Tibial nerve (tissue), 4 donors: ENCODE measurements at regions not wholly inside any gene's neighbourhood (a gene's known extent, or its start where the extent isn't known, plus 50 kb on each side); places are given as distances from the start of the nearest gene placed in this dataset.

Experiments
- CTCF ChIP-seq, 5 experiments: fragments of 200-600 bp in 3 of 5; fragments of 450-650 bp in 2 of 5; sonication (generic) in 3 of 5; IDR thresholded peaks; one replicate each; pipeline ENCODE4 v1.5.1; 2016 to 2019; ENCODE audit warnings: antibody characterized with exemption in 5 of 5, mild to moderate bottlenecking in 3 of 5, moderate library complexity in 2 of 5
- EP300 ChIP-seq, 2 donors: sonication (generic); formaldehyde crosslinking; IDR thresholded peaks; one replicate each; pipeline ENCODE4 v1.6.1; 2017; ENCODE audit warnings: antibody characterized with exemption in 2 of 2, mild to moderate bottlenecking in 1 of 2
- POLR2A ChIP-seq, 2 donors: fragments of 450-650 bp; IDR thresholded peaks; one replicate each; pipeline ENCODE4 v1.6.1; 2017; ENCODE audit warnings: antibody characterized with exemption in 2 of 2, mild to moderate bottlenecking in 2 of 2, moderate library complexity in 2 of 2

- no peak for TF ChIP-seq CTCF (IDR thresholded peaks at IDR 0.05)
- TF ChIP-seq POLR2A (IDR thresholded peaks at IDR 0.05) = no peak
- no peak for TF ChIP-seq EP300 (IDR thresholded peaks at IDR 0.05)
Measured at GRCh38 chr9:13615660-13616490, 336.4 kb upstream of the MPDZ start.
